ENCODE measurements at regions not wholly inside any gene's neighbourhood (a gene's known extent, or its start where the extent isn't known, plus 50 kb on each side); places are given as distances from the start of the nearest gene placed in this dataset.

DNA sequence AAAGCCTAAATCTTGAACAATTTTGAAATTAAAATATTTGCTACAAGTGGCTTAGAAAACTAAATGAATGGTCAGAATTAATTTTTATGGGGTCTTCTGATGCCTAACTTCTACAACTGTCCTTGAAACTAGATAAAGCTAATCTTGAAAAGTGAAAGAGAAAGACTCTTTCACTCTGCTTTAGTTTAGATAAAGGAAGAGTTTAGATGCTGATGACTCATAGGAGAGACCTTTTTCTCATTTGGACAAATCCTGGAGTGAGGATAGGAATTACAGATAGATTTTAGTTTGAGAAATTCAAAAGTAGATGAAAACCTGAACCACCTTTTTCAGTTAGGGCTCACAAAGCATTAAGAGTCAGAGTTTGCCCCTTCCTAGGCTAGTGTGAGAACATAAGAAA is 342.3 kb upstream of the GRID2 start:
- TF ChIP-seq, protein P1, sequence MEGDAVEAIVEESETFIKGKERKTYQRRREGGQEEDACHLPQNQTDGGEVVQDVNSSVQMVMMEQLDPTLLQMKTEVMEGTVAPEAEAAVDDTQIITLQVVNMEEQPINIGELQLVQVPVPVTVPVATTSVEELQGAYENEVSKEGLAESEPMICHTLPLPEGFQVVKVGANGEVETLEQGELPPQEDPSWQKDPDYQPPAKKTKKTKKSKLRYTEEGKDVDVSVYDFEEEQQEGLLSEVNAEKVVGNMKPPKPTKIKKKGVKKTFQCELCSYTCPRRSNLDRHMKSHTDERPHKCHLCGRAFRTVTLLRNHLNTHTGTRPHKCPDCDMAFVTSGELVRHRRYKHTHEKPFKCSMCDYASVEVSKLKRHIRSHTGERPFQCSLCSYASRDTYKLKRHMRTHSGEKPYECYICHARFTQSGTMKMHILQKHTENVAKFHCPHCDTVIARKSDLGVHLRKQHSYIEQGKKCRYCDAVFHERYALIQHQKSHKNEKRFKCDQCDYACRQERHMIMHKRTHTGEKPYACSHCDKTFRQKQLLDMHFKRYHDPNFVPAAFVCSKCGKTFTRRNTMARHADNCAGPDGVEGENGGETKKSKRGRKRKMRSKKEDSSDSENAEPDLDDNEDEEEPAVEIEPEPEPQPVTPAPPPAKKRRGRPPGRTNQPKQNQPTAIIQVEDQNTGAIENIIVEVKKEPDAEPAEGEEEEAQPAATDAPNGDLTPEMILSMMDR (IDR thresholded peaks at IDR 0.05): no peak
- TF ChIP-seq POLR2A (IDR thresholded peaks at IDR 0.05): no peak
- TF ChIP-seq EP300 (IDR thresholded peaks at IDR 0.05): no peak
